Neural crest cell (in vitro differentiated cells): ENCODE measurements at regions not wholly inside any gene's neighbourhood (a gene's known extent, or its start where the extent isn't known, plus 50 kb on each side); places are given as distances from the start of the nearest gene placed in this dataset.

Experiments
- DNase-seq: peaks from one replicate; pipeline ENCODE4 v3.0.0; 2021; ENCODE audit warnings: low read depth, mixed read lengths, low spot score
- H3K27ac Mint-ChIP-seq: one replicate; pipeline ENCODE4 v1.8.0; 2021; ENCODE audit warnings: mild to moderate bottlenecking, mixed read lengths; ENCODE audit not compliant: unreplicated experiment
- H3K27me3 Mint-ChIP-seq: 2 replicates; pipeline ENCODE4 v1.8.0; 2021; ENCODE audit warnings: low read depth, mild to moderate bottlenecking, mixed read lengths
- H3K36me3 Mint-ChIP-seq: 2 replicates; pipeline ENCODE4 v1.8.0; 2021; ENCODE audit warnings: low read depth, mild to moderate bottlenecking, mixed read lengths
- H3K4me1 Mint-ChIP-seq: 2 replicates; pipeline ENCODE4 v1.8.0; 2021; ENCODE audit warnings: mixed read lengths
- H3K4me3 Mint-ChIP-seq: one replicate; pipeline ENCODE4 v1.8.0; 2021; ENCODE audit warnings: mild to moderate bottlenecking, mixed read lengths
- H3K9me3 Mint-ChIP-seq: 2 replicates; pipeline ENCODE4 v1.8.0; 2021; ENCODE audit warnings: mixed read lengths
- TF ChIP-seq, protein P1 (sequence below): fragments of 200-600 bp; sonication (generic); conservative IDR thresholded peaks from 2 replicates; pipeline ENCODE4 v1.5.0; 2021; ENCODE audit warnings: antibody characterized with exemption, mild to moderate bottlenecking

DNA sequence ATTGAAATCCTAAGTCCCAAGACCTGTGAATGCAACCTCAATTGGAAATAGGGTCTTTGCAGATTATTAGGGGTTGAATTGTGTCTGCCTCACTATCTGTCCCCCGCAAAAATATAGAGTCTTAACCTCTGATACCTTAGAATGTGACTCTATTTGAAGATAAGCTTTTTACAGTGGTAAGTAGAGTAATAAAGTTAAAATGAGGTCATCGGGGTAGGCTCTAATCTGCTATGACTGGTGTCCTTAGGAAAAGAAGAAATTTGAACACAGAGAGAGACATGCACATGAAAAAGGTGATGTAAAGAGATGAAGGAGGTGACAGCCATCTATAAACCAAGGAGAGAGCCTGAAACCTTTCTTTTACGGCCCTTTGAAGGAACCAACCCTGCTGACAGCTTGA, 287.1 kb upstream of the ADRA1B start:
- Mint-ChIP-seq H3K27me3 (peaks cover 5% of the 10 kb centered on the region), H3K4me3 (no peak overlapping the region), H3K27ac (no peak overlapping the region), H3K9me3 (peaks cover 13% of the 10 kb centered on the region), H3K4me1 (no peaks in the 10 kb centered on the region), H3K36me3 (no peaks in the 10 kb centered on the region)
- TF ChIP-seq, protein P1, sequence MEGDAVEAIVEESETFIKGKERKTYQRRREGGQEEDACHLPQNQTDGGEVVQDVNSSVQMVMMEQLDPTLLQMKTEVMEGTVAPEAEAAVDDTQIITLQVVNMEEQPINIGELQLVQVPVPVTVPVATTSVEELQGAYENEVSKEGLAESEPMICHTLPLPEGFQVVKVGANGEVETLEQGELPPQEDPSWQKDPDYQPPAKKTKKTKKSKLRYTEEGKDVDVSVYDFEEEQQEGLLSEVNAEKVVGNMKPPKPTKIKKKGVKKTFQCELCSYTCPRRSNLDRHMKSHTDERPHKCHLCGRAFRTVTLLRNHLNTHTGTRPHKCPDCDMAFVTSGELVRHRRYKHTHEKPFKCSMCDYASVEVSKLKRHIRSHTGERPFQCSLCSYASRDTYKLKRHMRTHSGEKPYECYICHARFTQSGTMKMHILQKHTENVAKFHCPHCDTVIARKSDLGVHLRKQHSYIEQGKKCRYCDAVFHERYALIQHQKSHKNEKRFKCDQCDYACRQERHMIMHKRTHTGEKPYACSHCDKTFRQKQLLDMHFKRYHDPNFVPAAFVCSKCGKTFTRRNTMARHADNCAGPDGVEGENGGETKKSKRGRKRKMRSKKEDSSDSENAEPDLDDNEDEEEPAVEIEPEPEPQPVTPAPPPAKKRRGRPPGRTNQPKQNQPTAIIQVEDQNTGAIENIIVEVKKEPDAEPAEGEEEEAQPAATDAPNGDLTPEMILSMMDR: no peak
- DNase-seq: no peak

DNA sequence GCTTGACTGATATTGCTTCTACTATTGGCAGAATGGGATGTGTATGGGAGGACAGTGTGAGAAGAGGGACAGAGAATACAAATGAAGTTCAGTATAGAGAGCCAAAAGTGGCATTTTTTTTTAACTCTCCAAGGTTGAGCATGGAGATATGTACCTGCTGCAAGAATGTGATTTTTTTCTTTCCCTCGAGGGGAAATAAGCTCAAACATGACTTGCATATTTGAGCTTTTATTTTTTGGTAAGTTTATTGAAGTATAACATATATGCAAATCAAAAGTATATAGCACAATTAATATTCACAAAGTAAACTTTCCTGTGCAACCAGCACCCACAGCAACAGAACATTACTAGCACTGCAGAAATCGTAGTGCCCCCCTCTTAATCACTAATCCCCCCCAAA, 285.7 kb upstream of the ADRA1B start:
- DNase-seq: no peak
- TF ChIP-seq, protein P1: no peak
- Mint-ChIP-seq H3K36me3 (no peaks in the 10 kb centered on the region), H3K9me3 (peaks cover 6% of the 10 kb centered on the region), H3K27me3 (peaks cover 2% of the 10 kb centered on the region), H3K27ac (no peak overlapping the region), H3K4me3 (no peak overlapping the region), H3K4me1 (no peaks in the 10 kb centered on the region)

DNA sequence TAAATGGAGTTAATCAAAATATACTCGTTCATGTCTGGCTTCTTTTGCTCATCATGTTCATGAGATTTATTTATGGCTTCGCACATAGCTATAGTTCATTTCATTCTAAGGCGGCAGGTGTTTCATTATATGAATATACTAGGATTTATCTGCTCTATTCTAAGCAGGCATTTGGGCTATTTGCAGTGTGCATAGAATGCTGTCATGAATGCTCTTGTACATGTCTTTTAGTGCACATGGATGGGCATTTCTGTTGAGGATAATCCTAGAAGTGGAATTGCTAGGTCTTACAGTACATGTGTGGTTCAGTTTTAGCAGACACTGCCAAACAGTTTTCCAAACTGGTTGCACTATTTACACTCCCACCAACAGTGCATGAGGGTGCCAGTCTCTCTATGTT, 285.3 kb upstream of the ADRA1B start:
- no peak for DNase-seq
- no peaks in the 10 kb centered on the region for H3K27me3 Mint-ChIP-seq
- H3K4me1 Mint-ChIP-seq: no peaks in the 10 kb centered on the region
- peaks cover 5% of the 10 kb centered on the region for H3K9me3 Mint-ChIP-seq
- H3K36me3 Mint-ChIP-seq: no peaks in the 10 kb centered on the region
- no peak overlapping the region for H3K4me3 Mint-ChIP-seq
- TF ChIP-seq, protein P1: no peak
- H3K27ac Mint-ChIP-seq: no peak overlapping the region

DNA sequence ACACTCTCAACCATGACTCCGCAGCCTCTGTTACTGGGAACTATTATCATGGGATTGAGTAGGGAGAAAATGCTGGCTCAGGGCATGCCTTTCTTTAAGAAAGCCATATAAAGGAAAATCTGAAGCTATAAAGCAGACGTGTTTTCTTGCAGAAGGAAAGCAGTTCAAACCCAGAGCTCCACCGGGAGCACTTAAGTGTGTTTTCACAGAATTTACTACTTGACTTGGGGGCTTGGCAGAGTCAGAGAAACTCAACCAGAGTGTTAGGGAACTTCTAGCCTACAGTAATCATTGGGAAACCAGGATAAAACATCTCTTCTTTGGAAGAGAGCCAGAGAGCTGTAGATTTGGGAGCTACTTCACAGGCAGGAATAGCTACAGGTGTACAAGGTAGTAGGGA, 283.4 kb upstream of the ADRA1B start:
- no peaks in the 10 kb centered on the region for H3K36me3 Mint-ChIP-seq
- TF ChIP-seq, protein P1: no peak

DNA sequence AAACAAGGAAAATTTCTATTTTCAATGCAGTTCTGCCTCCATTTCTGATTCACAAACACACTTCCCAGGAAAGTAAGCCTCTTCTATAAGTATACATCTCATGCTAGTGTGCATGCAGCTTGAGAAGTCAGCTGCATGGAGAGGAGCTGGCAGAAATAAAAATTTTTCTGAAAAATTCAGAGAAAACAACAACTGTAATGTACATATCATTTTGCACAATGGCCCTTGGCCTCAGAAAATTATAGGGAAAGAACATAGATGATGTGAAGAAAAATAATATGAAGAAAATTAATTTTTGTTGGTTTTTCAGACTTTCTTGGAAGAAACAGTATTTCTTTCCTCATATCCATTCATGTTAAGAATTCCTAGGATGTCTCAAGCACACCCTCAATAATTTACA, 277.8 kb upstream of the ADRA1B start:
- Mint-ChIP-seq H3K9me3 (no peaks in the 10 kb centered on the region), H3K27ac (no peak overlapping the region), H3K27me3 (no peaks in the 10 kb centered on the region), H3K4me3 (no peak overlapping the region), H3K36me3 (no peaks in the 10 kb centered on the region), H3K4me1 (no peaks in the 10 kb centered on the region)
- no peak for DNase-seq
- TF ChIP-seq, protein P1: no peak

More for the DNA sequence above, 283.4 kb upstream of the ADRA1B start:
- no peak for DNase-seq
- H3K4me3 Mint-ChIP-seq: no peak overlapping the region
- H3K9me3 Mint-ChIP-seq: no peaks in the 10 kb centered on the region
- H3K27me3 Mint-ChIP-seq: no peaks in the 10 kb centered on the region
- no peaks in the 10 kb centered on the region for H3K4me1 Mint-ChIP-seq
- H3K27ac Mint-ChIP-seq: no peak overlapping the region
